CD4-positive, alpha-beta T cell treated with Interleukin-4 for 1 hour (primary cell): ENCODE measurements at regions not wholly inside any gene's neighbourhood (a gene's known extent, or its start where the extent isn't known, plus 50 kb on each side); places are given as distances from the start of the nearest gene placed in this dataset.

ENCODE experiments used
- DNase-seq, 2 donors: peaks; one replicate each; pipeline ENCODE4 v3.0.0-alpha.2; 2020 to 2022

DNA sequence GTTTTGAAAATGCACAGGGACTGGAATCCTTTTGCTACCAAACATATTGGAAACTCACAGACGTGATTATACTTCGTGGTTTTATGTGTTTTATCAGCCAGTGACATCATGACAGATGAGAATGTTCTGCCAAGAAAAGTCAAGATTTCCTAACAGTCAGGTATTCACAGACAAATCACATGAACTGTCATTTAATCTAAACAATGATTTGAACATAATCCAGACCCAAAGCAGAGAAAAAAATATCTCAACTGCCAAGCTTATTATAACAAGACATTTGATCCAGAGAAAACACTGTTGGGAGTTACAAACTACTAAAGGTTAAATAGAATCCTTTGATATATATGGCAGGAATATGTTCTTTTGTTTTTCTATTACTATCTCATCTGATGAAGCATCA lies 635.9 kb upstream of the FRG1 start:
- DNase-seq: no peak

GRCh38 chr4:189305500-189305899 lies 635.2 kb upstream of the FRG1 start:
- DNase-seq: no peak

DNA sequence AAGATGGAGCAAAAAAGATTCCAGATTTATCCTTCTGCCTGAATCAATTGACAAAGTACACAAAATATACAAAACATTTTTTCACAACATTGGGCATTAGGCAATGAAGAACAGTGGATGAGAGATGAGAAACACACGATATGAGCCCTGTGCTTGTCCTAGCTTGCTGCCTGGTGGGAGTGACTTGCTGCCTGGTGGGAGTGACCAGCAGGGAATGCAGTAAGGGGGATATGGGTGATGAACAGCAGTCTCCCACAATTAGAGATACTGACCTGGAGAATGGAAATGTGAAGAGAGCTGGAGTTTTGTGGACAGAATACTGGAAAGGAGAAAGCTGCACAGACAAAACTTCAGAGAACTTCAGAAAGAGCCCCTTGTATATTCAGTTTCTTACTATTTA lies 629.4 kb upstream of the FRG1 start:
- DNase-seq: no peak

DNA sequence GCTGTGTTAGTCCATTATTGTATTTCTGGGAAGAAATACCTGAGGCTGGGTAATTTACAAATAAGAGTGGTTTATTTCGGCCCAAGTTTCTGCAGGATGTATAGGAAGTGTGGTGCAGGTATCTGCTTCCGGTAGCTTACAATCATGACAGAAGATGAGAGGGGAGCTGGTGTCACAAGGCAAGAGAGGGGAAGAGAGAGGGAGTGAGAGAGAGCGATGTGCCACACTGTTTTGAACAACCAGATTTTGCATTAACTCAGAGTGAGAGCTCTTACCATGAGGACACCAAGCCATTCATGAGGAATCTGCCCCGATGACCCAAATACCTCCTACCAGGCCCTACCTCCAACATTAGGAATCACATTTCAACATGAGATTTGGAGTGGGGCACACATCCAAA lies 627.6 kb upstream of the FRG1 start:
- DNase-seq: no peak

DNA sequence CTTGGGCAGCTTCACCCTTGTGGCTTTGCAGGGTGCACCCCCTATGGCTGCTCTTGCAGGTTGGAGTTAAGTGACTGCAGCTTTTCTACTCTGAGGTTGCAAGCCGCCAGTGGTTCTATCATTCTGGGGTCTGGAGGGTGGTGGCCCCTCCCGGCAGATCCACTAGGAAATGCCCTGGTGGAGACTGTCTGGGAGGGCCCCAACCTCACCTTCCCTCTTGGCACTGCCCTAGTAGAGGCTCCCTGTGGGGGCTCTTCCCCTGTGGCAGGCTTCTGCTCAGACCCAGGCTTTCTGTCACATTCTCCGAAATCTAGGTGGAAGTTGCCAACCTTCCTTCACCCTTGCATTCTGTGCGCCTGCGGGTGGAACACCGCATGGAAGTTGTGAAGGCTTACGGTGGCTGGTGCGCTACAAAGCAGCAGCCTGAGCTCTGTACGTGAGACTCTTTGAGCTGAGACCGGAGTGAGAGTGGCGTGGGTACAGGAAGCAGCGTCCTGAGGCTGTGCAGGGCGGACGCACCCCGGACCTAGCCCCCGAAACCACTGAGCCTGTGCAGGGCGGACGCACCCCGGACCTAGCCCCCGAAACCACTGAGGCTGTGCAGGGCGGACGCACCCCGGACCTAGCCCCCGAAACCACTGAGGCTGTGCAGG lies 626.7 kb upstream of the FRG1 start:
- DNase-seq: no peak

- no peak for DNase-seq
These were observed 618.2 kb upstream of the FRG1 start for GRCh38 chr4:189322426-189322825.

DNA sequence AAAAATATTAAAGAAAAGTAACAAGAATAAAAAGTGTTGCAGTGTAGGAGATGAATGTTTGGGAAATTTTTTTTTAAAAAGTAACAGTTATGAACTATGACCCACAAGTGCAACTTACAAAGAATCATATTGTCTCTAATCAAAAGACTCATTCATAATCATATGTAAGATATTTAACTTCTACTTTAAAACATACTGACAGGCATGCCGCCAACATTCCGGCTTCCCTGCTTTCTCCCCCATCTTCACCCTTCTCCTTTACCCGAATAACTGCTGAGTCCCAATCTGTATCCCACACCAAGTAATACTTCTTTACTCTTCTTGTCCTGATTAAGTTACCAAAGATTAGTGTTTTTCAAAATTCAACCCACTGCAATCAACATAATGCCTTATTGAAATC lies 598.8 kb upstream of the FRG1 start:
- no peak for DNase-seq

DNA sequence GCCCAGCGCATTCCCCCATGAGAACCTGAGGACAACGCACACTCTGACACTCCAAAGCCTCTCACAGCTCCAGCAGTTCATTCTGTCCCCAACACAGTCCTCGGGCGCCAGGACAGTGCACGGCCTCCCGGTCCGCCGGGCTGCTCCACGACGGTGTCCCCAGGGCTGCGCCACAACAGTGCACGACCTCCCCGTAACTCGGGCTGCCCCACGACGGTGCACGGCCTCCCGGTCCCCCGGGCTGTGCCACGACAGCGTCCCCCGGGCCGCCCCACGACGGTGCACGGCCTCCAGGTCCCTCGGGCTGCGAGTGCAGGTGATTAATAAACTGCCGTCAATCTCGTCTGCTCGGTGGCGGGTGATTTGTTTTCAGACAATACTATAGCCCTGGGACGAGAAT lies 585.1 kb upstream of the FRG1 start:
- DNase-seq: no peak

GRCh38 chr4:189362364-189362763 lies 578.3 kb upstream of the FRG1 start:
- no peak for DNase-seq

DNA sequence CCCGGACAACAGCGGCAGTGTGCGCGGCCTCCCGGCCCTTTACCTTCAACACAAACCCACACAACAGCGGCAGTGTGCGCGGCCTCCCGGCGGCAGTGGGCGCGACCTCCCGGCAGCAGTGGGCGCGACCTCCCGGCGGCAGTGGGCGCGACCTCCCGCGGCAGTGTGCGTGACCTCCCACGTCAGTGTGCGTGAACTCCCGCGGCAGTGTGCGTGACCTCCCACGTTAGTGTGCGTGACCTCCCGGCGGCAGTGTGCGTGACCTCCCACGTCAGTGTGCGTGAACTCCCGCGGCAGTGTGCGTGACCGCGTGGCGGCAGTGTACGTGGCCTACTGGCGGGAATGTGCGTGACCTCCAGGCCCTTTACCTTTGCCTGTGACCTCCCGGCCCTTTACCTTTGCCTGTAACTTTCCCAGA lies 576.6 kb upstream of the FRG1 start:
- DNase-seq: no peak

- no peak for DNase-seq
These were observed 575.2 kb upstream of the FRG1 start for GRCh38 chr4:189365451-189365850.

DNA sequence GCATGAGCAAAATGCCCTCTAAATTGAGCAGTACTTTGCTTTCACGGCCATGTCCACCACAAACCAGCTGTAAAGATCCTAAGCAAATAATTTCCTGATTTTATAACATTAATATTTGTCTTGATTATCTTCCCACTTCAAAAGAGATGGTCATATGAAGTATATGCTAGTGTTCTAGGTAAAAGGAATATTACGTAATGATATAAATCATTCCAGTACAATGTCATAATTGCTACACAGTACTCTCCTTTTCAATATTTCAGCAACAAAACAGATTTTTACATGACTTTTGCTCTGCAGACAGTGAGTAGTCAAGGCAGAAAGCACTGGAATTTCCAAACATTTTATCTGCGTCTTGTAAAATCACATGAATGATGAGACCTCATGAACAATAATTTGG lies 572.8 kb upstream of the FRG1 start:
- no peak for DNase-seq

GRCh38 chr4:189374176-189374575 lies 566.5 kb upstream of the FRG1 start:
- no peak for DNase-seq

DNA sequence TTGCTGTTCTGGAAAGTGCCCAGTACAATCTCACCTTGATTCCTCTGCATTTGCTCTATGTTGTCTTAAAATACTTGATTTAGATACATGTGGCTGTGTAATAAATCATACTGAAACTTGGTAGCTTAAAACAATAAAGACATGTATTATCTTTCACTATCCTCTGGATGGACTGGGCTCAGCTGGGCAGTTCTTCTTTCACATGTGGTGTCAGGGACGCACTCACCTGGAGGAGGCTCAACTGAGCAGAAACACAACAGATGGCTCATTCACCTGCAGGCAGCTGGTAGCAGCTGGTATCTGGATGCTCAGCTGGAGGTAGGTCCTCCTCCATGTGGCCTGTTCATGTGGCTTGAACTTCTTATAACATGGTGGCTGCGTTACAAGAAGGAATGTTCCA lies 563.8 kb upstream of the FRG1 start:
- no peak for DNase-seq

DNA sequence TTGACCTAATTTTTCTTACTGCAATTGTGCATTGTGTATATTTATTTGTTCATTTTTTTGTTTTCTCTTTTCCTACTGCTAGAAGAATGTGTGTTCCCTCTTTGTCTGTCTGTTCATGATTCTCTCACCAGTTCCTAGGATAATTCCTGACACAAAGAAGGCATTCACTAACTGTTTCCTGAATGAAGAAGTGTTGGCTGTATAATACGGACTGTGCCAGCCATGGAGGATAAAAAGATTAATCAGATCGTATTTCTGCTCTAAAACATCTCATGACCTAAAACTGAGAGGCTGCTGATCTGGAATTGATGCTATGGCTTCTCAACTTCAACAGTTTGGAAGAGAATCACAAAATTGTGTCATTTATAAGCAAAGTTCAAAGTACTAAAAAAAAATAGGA lies 563.1 kb upstream of the FRG1 start:
- DNase-seq: no peak

DNA sequence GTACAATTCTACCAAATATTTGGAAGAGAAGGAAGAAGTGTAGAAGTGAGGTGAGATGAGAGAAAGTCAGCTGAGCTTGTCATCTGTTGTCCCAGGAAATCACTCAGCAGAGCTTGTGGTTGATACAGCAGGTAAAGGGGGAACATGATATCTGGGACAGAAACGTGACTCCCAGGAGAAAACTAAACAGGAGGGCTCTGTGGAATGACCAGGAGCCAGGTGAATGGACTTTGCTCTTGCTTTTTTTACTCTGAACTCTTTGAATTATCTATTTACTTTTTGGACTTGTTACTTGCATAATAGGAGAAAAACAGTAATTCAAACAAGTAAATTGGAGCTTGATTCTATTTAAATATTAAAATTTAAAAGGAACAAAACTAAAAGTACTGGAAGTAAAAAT lies 555.6 kb upstream of the FRG1 start:
- no peak for DNase-seq

DNA sequence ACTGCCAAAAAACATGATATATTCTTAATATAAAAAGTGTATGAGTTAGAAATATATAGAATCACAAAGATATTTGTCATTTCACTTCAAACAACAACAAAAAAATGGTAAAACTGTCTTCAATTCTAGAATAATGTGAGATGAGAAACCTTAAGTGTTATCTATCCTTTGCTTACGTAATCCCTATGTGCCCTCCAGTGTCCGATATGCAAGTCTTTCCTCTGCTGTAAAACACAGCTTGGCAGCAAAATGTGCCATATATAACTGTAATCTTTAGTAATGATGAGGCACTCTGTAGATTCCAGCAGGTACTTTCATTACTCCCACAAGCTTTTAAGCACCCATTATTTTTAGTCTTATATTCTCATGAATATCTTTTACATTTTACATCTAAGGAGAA lies 555.1 kb upstream of the FRG1 start:
- DNase-seq: no peak

- DNase-seq: no peak
These were observed 544.2 kb upstream of the FRG1 start for GRCh38 chr4:189396435-189396834.

DNA sequence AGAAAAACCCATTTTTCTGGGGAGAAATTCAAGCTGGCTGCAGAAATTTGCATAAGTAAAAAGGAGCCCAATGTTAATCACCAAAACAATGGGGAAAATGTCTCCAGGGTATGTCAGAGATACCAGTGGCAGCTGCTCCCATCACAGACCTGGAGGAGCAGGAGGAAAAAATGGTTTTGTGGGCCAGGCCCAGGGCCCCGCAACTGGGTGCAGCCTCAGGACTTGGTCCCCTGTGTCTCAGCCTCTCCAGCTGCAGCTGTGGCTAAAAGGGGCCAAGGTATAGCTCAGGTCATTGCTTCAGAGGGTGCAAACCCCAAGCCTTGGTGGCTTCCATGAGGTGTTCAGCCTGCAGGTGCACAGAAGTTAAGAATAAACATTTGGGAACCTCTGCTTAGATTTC lies 536.4 kb upstream of the FRG1 start:
- no peak for DNase-seq

DNA sequence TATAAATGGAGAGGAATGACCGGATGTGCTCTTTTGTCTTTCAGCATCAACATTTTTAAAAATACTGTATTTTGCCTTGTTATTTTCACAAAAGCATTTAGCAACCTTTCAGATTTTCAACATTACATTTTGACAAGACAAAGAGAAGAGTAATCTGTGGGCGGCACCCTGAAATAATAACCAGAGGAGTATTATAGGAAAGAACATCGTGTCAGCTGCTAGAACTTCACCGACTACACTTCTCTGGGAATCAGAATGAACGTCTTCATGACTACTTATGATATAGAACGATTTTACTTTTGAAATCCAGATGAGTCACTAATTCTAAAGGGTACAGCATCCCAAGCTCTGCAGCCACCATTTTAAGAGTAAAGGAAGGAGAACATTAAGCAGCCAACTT lies 531.5 kb upstream of the FRG1 start:
- no peak for DNase-seq

GRCh38 chr4:189414021-189414420 lies 526.7 kb upstream of the FRG1 start:
- DNase-seq: no peak

GRCh38 chr4:189420572-189420971 lies 520.1 kb upstream of the FRG1 start:
- DNase-seq: no peak

DNA sequence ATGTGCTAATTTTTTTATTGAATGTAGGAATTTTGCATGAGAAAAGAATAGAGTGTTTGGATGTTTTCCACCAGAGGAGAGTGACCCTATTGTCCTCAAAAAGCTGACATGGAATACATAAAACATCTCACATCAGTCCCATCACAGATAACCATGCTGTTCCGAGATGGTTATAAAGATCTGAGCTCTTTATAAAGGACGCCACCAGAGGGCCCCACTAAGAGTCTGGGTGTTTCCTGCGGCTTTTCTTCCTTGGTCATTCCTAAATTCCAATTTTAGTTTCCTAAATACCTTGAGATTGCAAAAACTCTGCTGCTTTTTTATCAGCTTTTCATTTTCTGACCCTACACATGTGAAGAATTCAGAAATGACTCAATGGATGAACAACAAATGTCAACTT lies 504.5 kb upstream of the FRG1 start:
- DNase-seq: no peak

- no peak for DNase-seq
These were observed 500.0 kb upstream of the FRG1 start for GRCh38 chr4:189440716-189441115.

GRCh38 chr4:189443341-189443740 lies 497.3 kb upstream of the FRG1 start:
- DNase-seq: no peak

GRCh38 chr4:189445613-189446012 lies 495.1 kb upstream of the FRG1 start:
- no peak for DNase-seq
